ENCODE measurements at regions not wholly inside any gene's neighbourhood (a gene's known extent, or its start where the extent isn't known, plus 50 kb on each side); places are given as distances from the start of the nearest gene placed in this dataset.

DNA sequence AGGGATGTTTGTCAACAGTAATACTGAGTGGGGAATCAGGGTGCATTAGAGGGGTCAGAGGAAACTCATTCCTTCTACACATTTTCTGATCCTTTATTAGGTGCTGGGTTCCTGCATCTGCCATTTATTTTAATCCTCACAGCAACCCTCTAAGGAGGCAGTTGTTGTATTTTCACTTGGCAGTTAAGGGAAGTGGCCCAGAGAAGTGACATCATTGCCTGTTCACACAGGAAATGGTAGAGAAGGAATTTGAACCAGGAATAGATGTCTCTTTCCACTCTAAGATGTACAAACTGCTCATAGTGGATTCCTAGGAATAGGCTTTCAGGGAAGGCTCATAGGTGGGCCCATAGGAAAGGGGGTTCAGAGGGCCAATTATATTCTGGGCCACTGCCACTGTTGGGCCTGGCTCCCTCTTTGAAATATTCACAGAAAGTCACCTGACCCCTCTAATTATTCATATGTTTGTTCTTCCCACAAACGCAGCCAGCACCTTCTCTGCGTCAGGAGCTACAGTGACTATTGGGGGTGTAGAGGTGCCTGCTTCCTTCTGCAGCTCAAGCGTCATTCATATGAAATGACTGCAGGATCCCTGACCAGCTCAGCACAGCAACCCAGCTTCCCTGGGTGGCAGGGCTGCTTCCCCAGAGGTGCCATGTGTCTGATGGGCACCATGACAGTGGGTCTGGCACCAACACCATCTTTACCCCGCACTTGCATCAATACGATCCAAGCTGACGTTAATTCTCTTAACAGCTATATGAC lies 163.9 kb upstream of the SMAD3 start:
- TF ChIP-seq, protein P1, sequence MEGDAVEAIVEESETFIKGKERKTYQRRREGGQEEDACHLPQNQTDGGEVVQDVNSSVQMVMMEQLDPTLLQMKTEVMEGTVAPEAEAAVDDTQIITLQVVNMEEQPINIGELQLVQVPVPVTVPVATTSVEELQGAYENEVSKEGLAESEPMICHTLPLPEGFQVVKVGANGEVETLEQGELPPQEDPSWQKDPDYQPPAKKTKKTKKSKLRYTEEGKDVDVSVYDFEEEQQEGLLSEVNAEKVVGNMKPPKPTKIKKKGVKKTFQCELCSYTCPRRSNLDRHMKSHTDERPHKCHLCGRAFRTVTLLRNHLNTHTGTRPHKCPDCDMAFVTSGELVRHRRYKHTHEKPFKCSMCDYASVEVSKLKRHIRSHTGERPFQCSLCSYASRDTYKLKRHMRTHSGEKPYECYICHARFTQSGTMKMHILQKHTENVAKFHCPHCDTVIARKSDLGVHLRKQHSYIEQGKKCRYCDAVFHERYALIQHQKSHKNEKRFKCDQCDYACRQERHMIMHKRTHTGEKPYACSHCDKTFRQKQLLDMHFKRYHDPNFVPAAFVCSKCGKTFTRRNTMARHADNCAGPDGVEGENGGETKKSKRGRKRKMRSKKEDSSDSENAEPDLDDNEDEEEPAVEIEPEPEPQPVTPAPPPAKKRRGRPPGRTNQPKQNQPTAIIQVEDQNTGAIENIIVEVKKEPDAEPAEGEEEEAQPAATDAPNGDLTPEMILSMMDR (IDR thresholded peaks at IDR 0.05), result no peak
- no peak for TF ChIP-seq POLR2A (IDR thresholded peaks at IDR 0.05)

Data from body of pancreas (tissue), 4 donors.